ENCODE measurements at regions not wholly inside any gene's neighbourhood (a gene's known extent, or its start where the extent isn't known, plus 50 kb on each side); places are given as distances from the start of the nearest gene placed in this dataset.

DNA sequence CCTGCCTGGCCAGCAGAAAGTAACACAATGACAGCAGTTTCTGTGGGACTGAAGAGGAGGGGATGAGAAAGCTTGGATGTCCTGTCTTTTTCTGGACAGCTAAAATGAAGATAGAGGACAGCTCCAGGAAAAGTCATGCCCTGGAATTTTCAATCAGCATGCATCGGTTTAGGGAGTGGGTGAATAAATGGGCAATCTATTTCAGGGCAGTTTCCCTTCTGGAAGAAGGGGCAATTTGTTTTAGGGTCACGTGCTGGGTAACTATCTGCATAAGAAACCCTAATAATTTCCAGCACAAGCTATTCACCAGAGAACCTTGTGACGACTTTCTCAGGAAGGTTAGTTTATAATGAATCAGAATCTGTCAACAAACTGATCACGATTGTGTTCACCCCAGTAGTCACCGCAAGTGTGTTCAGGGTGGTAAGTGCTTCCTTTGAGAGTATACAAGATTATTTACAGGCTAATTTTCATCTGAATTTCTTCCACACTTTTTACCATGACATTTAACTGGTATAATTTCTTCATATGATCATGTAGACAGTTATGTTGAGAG is 318.0 kb upstream of the GBE1 start:
- Histone ChIP-seq H3K4me3 (ENCODE audit: control insufficient read depth in 1 of 7, extremely low read depth in 1 of 7, insufficient read depth in 4 of 7, low read depth in 2 of 7, low read length in 6 of 7) (no peak overlapping the region), H3K27ac (ENCODE audit: insufficient read depth in 1 of 2, low read depth in 1 of 2, low read length in 2 of 2, poor library complexity in 1 of 2, severe bottlenecking in 2 of 2) (no peak overlapping the region), H3K27me3 (replicated peaks in 2 of 5; ENCODE audit: control insufficient read depth in 4 of 5, insufficient read depth in 5 of 5, low read length in 4 of 5) (no peaks in the 10 kb centered on the region), H3K36me3 (ENCODE audit: control insufficient read depth in 4 of 4, insufficient read depth in 4 of 4, low read length in 3 of 4) (no peaks in the 10 kb centered on the region), H3K4me1 (ENCODE audit: control extremely low read depth in 1 of 4, control insufficient read depth in 4 of 4, insufficient read depth in 4 of 4, low read length in 3 of 4) (peaks cover 0 to 9% (median 7%) of the 10 kb centered on the region in 4 experiments), H3K9me3 (ENCODE audit: control extremely low read depth in 1 of 5, control insufficient read depth in 4 of 5, insufficient read depth in 2 of 5, low read depth in 1 of 5, low read length in 4 of 5) (no peaks in the 10 kb centered on the region)
- no peak for DNase-seq
- ChIA-PET CTCF (no interaction called here), POLR2A (no interaction called here)
- WGBS (ENCODE audit: insufficient coverage): 100% methylated on average over 2 of the region's 5 CpGs

DNA sequence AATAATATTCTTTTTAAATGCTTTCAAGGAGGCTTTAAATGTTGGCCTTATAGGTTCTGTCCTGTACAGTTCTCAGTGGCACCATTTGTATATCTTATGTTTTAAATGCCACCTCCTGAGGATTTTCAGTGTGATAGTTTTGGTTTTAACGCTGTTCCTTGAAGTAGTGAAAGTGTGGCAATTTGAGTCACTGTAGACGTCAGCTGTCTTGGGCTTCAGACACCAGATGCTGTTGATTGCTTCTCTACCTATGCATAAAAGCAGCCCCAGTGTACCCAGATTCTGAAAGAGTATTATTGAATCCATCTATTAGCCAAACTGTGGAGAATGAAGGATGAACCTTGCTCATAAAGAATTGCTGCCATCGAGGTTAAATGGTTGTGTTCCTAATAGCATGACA is 316.8 kb upstream of the GBE1 start:
- CTCF ChIA-PET: no interaction called here
- Histone ChIP-seq H3K4me3 (ENCODE audit: control insufficient read depth in 1 of 7, extremely low read depth in 1 of 7, insufficient read depth in 4 of 7, low read depth in 2 of 7, low read length in 6 of 7) (no peak overlapping the region), H3K4me1 (ENCODE audit: control extremely low read depth in 1 of 4, control insufficient read depth in 4 of 4, insufficient read depth in 4 of 4, low read length in 3 of 4) (peaks cover 0 to 9% (median 7%) of the 10 kb centered on the region in 4 experiments), H3K27ac (ENCODE audit: insufficient read depth in 1 of 2, low read depth in 1 of 2, low read length in 2 of 2, poor library complexity in 1 of 2, severe bottlenecking in 2 of 2) (no peak overlapping the region), H3K27me3 (replicated peaks in 2 of 5; ENCODE audit: control insufficient read depth in 4 of 5, insufficient read depth in 5 of 5, low read length in 4 of 5) (no peaks in the 10 kb centered on the region), H3K9me3 (ENCODE audit: control extremely low read depth in 1 of 5, control insufficient read depth in 4 of 5, insufficient read depth in 2 of 5, low read depth in 1 of 5, low read length in 4 of 5) (no peaks in the 10 kb centered on the region), H3K36me3 (ENCODE audit: control insufficient read depth in 4 of 4, insufficient read depth in 4 of 4, low read length in 3 of 4) (no peaks in the 10 kb centered on the region)
- no peak for DNase-seq
- no CpG with 5 or more reads among the region's 3 CpGs for WGBS (ENCODE audit: insufficient coverage)
- POLR2A ChIA-PET: no interaction called here

DNA sequence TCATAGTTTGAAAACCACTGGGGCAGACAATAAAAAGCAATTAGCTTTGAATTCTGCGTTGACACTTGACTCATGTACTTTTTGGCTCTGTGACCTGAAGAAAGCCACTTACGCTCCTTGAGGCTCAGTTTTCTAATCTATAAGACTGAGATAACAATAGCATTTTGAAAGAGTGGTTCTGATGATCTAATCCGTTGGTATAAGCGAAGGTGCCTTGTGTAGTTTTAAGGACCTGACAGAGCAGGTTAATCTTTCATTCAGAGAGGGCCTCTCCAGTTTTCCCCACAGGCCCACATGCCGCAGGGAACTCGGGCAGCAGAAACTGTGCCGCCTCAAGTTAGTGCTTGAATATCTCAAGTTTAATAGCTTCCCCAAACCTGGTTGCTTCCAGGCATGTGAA is 306.0 kb upstream of the GBE1 start:
- ChIA-PET CTCF (no interaction called here), POLR2A (no interaction called here)
- DNase-seq: no peak
- 98% methylated on average over 6 of the region's 7 CpGs for WGBS (ENCODE audit: insufficient coverage)
- H3K27me3 ChIP-seq (replicated peaks in 2 of 5; ENCODE audit: control insufficient read depth in 4 of 5, insufficient read depth in 5 of 5, low read length in 4 of 5): no peaks in the 10 kb centered on the region
- peaks cover 0 to 4% (median 0%) of the 10 kb centered on the region in 4 experiments for H3K4me1 ChIP-seq (ENCODE audit: control extremely low read depth in 1 of 4, control insufficient read depth in 4 of 4, insufficient read depth in 4 of 4, low read length in 3 of 4)
- no peak overlapping the region for H3K27ac ChIP-seq (ENCODE audit: insufficient read depth in 1 of 2, low read depth in 1 of 2, low read length in 2 of 2, poor library complexity in 1 of 2, severe bottlenecking in 2 of 2)
- no peaks in the 10 kb centered on the region for H3K9me3 ChIP-seq (ENCODE audit: control extremely low read depth in 1 of 5, control insufficient read depth in 4 of 5, insufficient read depth in 2 of 5, low read depth in 1 of 5, low read length in 4 of 5)
- H3K4me3 ChIP-seq (ENCODE audit: control insufficient read depth in 1 of 7, extremely low read depth in 1 of 7, insufficient read depth in 4 of 7, low read depth in 2 of 7, low read length in 6 of 7): no peak overlapping the region
- H3K36me3 ChIP-seq (ENCODE audit: control insufficient read depth in 4 of 4, insufficient read depth in 4 of 4, low read length in 3 of 4): no peaks in the 10 kb centered on the region

DNA sequence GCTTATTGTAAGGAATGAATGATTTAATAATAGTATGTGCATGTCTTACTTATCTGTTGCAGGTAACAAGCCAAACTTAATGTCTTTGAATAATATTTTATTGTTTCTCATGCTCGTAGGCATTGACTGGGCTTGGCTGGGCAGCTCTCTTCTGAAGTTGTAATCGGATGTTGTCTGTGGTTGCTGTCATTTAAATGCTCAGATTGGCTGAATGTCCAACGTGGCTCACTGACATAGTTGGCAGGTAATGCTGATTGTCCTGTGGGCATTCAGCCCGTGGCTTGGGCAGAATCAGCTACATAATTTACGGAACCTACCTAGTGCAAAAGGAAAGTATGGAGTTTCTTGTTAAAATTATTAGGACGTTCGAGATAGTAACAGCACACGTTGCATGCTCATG is 297.4 kb upstream of the GBE1 start:
- Histone ChIP-seq H3K9me3 (ENCODE audit: control extremely low read depth in 1 of 5, control insufficient read depth in 4 of 5, insufficient read depth in 2 of 5, low read depth in 1 of 5, low read length in 4 of 5) (no peaks in the 10 kb centered on the region), H3K27me3 (replicated peaks in 2 of 5; ENCODE audit: control insufficient read depth in 4 of 5, insufficient read depth in 5 of 5, low read length in 4 of 5) (no peaks in the 10 kb centered on the region), H3K4me3 (ENCODE audit: control insufficient read depth in 1 of 7, extremely low read depth in 1 of 7, insufficient read depth in 4 of 7, low read depth in 2 of 7, low read length in 6 of 7) (no peak overlapping the region), H3K27ac (ENCODE audit: insufficient read depth in 1 of 2, low read depth in 1 of 2, low read length in 2 of 2, poor library complexity in 1 of 2, severe bottlenecking in 2 of 2) (no peak overlapping the region), H3K36me3 (ENCODE audit: control insufficient read depth in 4 of 4, insufficient read depth in 4 of 4, low read length in 3 of 4) (no peaks in the 10 kb centered on the region), H3K4me1 (ENCODE audit: control extremely low read depth in 1 of 4, control insufficient read depth in 4 of 4, insufficient read depth in 4 of 4, low read length in 3 of 4) (no peaks in the 10 kb centered on the region)
- no peak for DNase-seq
- WGBS (ENCODE audit: insufficient coverage): 96% methylated on average over 7 of the region's 8 CpGs
- ChIA-PET CTCF (no interaction called here), POLR2A (no interaction called here)

DNA sequence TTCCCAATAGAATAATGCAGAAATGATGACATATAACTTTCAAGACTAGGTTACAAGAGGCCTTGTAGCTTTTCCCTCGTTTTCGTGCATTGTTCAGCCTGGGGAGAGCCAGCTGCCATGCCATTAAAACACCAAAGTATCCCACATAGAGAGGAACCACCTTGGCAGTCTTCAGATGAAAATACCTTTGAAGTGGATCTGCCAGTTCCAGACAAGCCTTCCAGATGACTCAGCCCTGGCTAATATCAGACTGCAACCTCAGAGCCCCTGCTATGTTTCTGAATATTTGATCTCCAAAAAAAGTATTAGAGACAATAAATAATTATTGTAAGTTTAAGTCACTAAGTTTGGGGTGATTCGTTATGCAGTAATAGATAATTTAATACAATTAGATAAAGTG is 294.3 kb upstream of the GBE1 start:
- peaks cover 0 to 1% (median 0%) of the 10 kb centered on the region in 5 experiments for H3K9me3 ChIP-seq (ENCODE audit: control extremely low read depth in 1 of 5, control insufficient read depth in 4 of 5, insufficient read depth in 2 of 5, low read depth in 1 of 5, low read length in 4 of 5)
- CTCF ChIA-PET: no interaction called here

DNA sequence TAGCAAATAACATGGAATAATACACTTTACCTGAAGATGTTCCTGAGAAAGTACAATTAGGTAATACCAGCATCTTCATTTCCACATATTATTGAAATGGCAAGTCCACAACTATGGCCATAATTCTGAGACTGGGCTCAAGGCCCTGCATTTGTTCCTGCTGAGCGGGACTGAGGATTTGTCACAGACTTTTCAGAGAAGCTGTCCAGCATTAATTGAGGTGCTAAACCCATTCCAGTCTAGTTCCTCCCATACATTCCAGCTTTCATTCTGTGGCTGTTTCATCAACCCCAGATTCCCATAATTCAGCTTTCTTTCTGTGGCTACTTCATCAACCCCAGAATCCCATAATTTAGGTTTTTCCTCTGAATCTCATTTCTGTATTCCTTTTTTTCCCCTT is 293.4 kb upstream of the GBE1 start:
- ChIA-PET POLR2A (no interaction called here), CTCF (no interaction called here)
- H3K36me3 ChIP-seq (ENCODE audit: control insufficient read depth in 4 of 4, insufficient read depth in 4 of 4, low read length in 3 of 4): no peaks in the 10 kb centered on the region
- H3K9me3 ChIP-seq (ENCODE audit: control extremely low read depth in 1 of 5, control insufficient read depth in 4 of 5, insufficient read depth in 2 of 5, low read depth in 1 of 5, low read length in 4 of 5): peaks cover 0 to 1% (median 0%) of the 10 kb centered on the region in 5 experiments
- no peaks in the 10 kb centered on the region for H3K4me1 ChIP-seq (ENCODE audit: control extremely low read depth in 1 of 4, control insufficient read depth in 4 of 4, insufficient read depth in 4 of 4, low read length in 3 of 4)
- no peak for DNase-seq
- no peaks in the 10 kb centered on the region for H3K27me3 ChIP-seq (replicated peaks in 2 of 5; ENCODE audit: control insufficient read depth in 4 of 5, insufficient read depth in 5 of 5, low read length in 4 of 5)
- no peak overlapping the region for H3K27ac ChIP-seq (ENCODE audit: insufficient read depth in 1 of 2, low read depth in 1 of 2, low read length in 2 of 2, poor library complexity in 1 of 2, severe bottlenecking in 2 of 2)
- 100% methylated on average over 1 of the region's 1 CpG for WGBS (ENCODE audit: insufficient coverage)
- H3K4me3 ChIP-seq (ENCODE audit: control insufficient read depth in 1 of 7, extremely low read depth in 1 of 7, insufficient read depth in 4 of 7, low read depth in 2 of 7, low read length in 6 of 7): no peak overlapping the region

More for the DNA sequence above, 294.3 kb upstream of the GBE1 start:
- H3K4me1 ChIP-seq (ENCODE audit: control extremely low read depth in 1 of 4, control insufficient read depth in 4 of 4, insufficient read depth in 4 of 4, low read length in 3 of 4): no peaks in the 10 kb centered on the region
- H3K36me3 ChIP-seq (ENCODE audit: control insufficient read depth in 4 of 4, insufficient read depth in 4 of 4, low read length in 3 of 4): no peaks in the 10 kb centered on the region
- no peaks in the 10 kb centered on the region for H3K27me3 ChIP-seq (replicated peaks in 2 of 5; ENCODE audit: control insufficient read depth in 4 of 5, insufficient read depth in 5 of 5, low read length in 4 of 5)
- 83% methylated on average over 2 of the region's 3 CpGs for WGBS (ENCODE audit: insufficient coverage)
- POLR2A ChIA-PET: no interaction called here
- H3K27ac ChIP-seq (ENCODE audit: insufficient read depth in 1 of 2, low read depth in 1 of 2, low read length in 2 of 2, poor library complexity in 1 of 2, severe bottlenecking in 2 of 2): no peak overlapping the region
- DNase-seq: no peak
- no peak overlapping the region for H3K4me3 ChIP-seq (ENCODE audit: control insufficient read depth in 1 of 7, extremely low read depth in 1 of 7, insufficient read depth in 4 of 7, low read depth in 2 of 7, low read length in 6 of 7)

DNA sequence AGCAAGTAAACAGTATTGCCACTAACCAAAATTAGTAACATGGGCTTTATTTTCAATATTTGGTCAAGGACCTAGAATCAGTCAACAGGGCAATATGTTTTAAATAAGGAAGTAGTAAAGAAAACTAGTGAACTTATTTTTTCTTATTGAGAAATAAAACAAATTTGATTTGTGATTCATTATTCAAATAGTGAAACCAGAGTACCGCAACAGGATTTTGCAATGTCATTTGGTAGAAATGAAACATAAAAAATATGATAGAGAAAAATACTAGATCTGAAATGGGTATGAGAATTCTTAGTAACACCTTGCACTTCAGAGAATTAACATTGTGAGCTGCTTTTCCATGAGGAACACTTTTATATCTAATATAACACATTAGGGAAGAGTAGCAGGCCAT is 291.8 kb upstream of the GBE1 start:
- no peaks in the 10 kb centered on the region for H3K36me3 ChIP-seq (ENCODE audit: control insufficient read depth in 4 of 4, insufficient read depth in 4 of 4, low read length in 3 of 4)
- H3K4me3 ChIP-seq (ENCODE audit: control insufficient read depth in 1 of 7, extremely low read depth in 1 of 7, insufficient read depth in 4 of 7, low read depth in 2 of 7, low read length in 6 of 7): no peak overlapping the region
- no peak for DNase-seq
- no peaks in the 10 kb centered on the region for H3K4me1 ChIP-seq (ENCODE audit: control extremely low read depth in 1 of 4, control insufficient read depth in 4 of 4, insufficient read depth in 4 of 4, low read length in 3 of 4)
- ChIA-PET POLR2A (no interaction called here), CTCF (no interaction called here)
- H3K27ac ChIP-seq (ENCODE audit: insufficient read depth in 1 of 2, low read depth in 1 of 2, low read length in 2 of 2, poor library complexity in 1 of 2, severe bottlenecking in 2 of 2): no peak overlapping the region
- H3K27me3 ChIP-seq (replicated peaks in 2 of 5; ENCODE audit: control insufficient read depth in 4 of 5, insufficient read depth in 5 of 5, low read length in 4 of 5): no peaks in the 10 kb centered on the region
- H3K9me3 ChIP-seq (ENCODE audit: control extremely low read depth in 1 of 5, control insufficient read depth in 4 of 5, insufficient read depth in 2 of 5, low read depth in 1 of 5, low read length in 4 of 5): peaks cover 0 to 1% (median 0%) of the 10 kb centered on the region in 5 experiments
- 100% methylated on average over 1 of the region's 1 CpG for WGBS (ENCODE audit: insufficient coverage)

Measured in common myeloid progenitor, CD34-positive (primary cell).